OCI-LY7 (cell line): ENCODE measurements at regions not wholly inside any gene's neighbourhood (a gene's known extent, or its start where the extent isn't known, plus 50 kb on each side); places are given as distances from the start of the nearest gene placed in this dataset.

Experiments
- BruUV-seq: library from RNA; stranded (reverse); fragments of 400-500 nt; replicated peaks from 2 replicates; lab custom pipeline; 2021; lab: Mats Ljungman, UMichigan
- CTCF ChIA-PET: fragments of 300-600 bp; sonication (Branson Sonifier 250); formaldehyde crosslinking; loops from one replicate; lab custom pipeline; 2022; ENCODE audit warnings: antibody characterized with exemption; ENCODE audit not compliant: unreplicated experiment; lab: Charles Lee
- POLR2A ChIA-PET: fragments of 300-600 bp; sonication (Branson Sonifier 250); formaldehyde crosslinking; loops from one replicate; lab custom pipeline; 2022; ENCODE audit warnings: antibody characterized with exemption; lab: Charles Lee
- DNase-seq: peaks from one replicate; pipeline ENCODE4 v3.0.0-alpha.2; 2015; ENCODE audit warnings: low spot score
- H2AFZ ChIP-seq: fragments of 200-600 bp; sonication (generic), shearing (Covaris generic); 2 replicates; pipeline ENCODE4 v1.6.1; 2014; ENCODE audit warnings: mild to moderate bottlenecking, antibody characterized with exemption, low read length, moderate library complexity
- H3K27ac ChIP-seq: fragments of 200-600 bp; sonication (generic); 2 replicates; pipeline ENCODE4 v1.5.1; 2014; ENCODE audit warnings: mixed run types, low read depth, mild to moderate bottlenecking, moderate library complexity, low read length, inconsistent platforms; ENCODE audit not compliant: poor library complexity, severe bottlenecking
- H3K36me3 ChIP-seq: fragments of 200-600 bp; sonication (generic); 2 replicates; pipeline ENCODE4 v1.6.1; 2014; ENCODE audit warnings: mild to moderate bottlenecking, antibody characterized with exemption, low read length, moderate library complexity, mixed read lengths; ENCODE audit not compliant: insufficient read depth
- H3K4me1 ChIP-seq: fragments of 200-600 bp; sonication (generic); 2 replicates; pipeline ENCODE4 v1.5.1; 2014; ENCODE audit warnings: mild to moderate bottlenecking, low read length; ENCODE audit not compliant: insufficient read depth, poor library complexity, severe bottlenecking
- H3K4me2 ChIP-seq: fragments of 200-600 bp; sonication (generic); 2 replicates; pipeline ENCODE4 v1.6.1; 2014; ENCODE audit warnings: mild to moderate bottlenecking, low read length
- H3K4me3 ChIP-seq: fragments of 200-600 bp; sonication (generic); 2 replicates; pipeline ENCODE4 v1.5.1; 2014; ENCODE audit warnings: mild to moderate bottlenecking, low read depth, low read length; ENCODE audit not compliant: poor library complexity, severe bottlenecking
- H3K79me2 ChIP-seq: fragments of 200-600 bp; sonication (generic); 2 replicates; pipeline ENCODE4 v1.6.1; 2016; ENCODE audit warnings: low read depth, mild to moderate bottlenecking, low read length, moderate library complexity, mixed read lengths; ENCODE audit not compliant: insufficient read depth
- H3K9me2 ChIP-seq: fragments of 200-600 bp; sonication (generic); 2 replicates; pipeline ENCODE4 v1.6.1; 2016; ENCODE audit warnings: mild to moderate bottlenecking, low read length, mixed read lengths; ENCODE audit not compliant: insufficient read depth
- H3K9me3 ChIP-seq: fragments of 200-600 bp; sonication (generic); 2 replicates; pipeline ENCODE4 v1.6.1; 2014; ENCODE audit warnings: mild to moderate bottlenecking, mixed run types, low read length, mixed read lengths
- H4K20me1 ChIP-seq: fragments of 200-600 bp; sonication (generic); 2 replicates; pipeline ENCODE4 v1.6.1; 2014; ENCODE audit warnings: mild to moderate bottlenecking, antibody characterized with exemption, low read length, moderate library complexity, mixed read lengths; ENCODE audit not compliant: insufficient read depth
- CTCF ChIP-seq: fragments of 200-600 bp; sonication (generic); conservative IDR thresholded peaks from 2 replicates; pipeline ENCODE4 v1.5.1; 2014; ENCODE audit warnings: mild to moderate bottlenecking, antibody characterized with exemption, low read length, moderate library complexity, mixed read lengths
- EZH2phosphoT487 ChIP-seq: fragments of 200-600 bp; sonication (generic); IDR thresholded peaks from 2 replicates; pipeline ENCODE4 v1.6.1; 2018; ENCODE audit warnings: low read depth, borderline replicate concordance, mild to moderate bottlenecking, mixed run types, antibody characterized with exemption, low read length, moderate library complexity, mixed read lengths
- intact Hi-C: fragments of 100-400 bp; cut with micrococcal nuclease; formaldehyde crosslinking; loops from one replicate; pipeline ENCODE4 v1.10.0; 2022; ENCODE audit not compliant: unreplicated experiment

GRCh38 chr14:100664231-100664630 lies 62.5 kb upstream of the DLK1 start:
- Histone ChIP-seq H3K36me3 (no peaks in the 10 kb centered on the region), H3K4me3 (no peak overlapping the region), H2AFZ (no peak overlapping the region), H3K4me2 (no peak overlapping the region), H3K9me2 (no peaks in the 10 kb centered on the region), H4K20me1 (no peaks in the 10 kb centered on the region), H3K9me3 (no peaks in the 10 kb centered on the region), H3K79me2 (no peaks in the 10 kb centered on the region), H3K27ac (no peak overlapping the region), H3K4me1 (no peaks in the 10 kb centered on the region)
- CTCF ChIA-PET = no interaction called here
- POLR2A ChIA-PET = no interaction called here
- no TSS peak for BruUV-seq
- no peak for TF ChIP-seq CTCF
- DNase-seq = no peak
- intact Hi-C loops = no loop called here

- no TSS peak for BruUV-seq
- Histone ChIP-seq H2AFZ (no peak overlapping the region), H3K4me3 (no peak overlapping the region), H3K4me2 (no peak overlapping the region), H3K36me3 (no peaks in the 10 kb centered on the region), H3K27ac (no peak overlapping the region), H3K9me3 (no peaks in the 10 kb centered on the region), H4K20me1 (no peaks in the 10 kb centered on the region), H3K9me2 (no peaks in the 10 kb centered on the region), H3K4me1 (no peaks in the 10 kb centered on the region), H3K79me2 (no peaks in the 10 kb centered on the region)
- POLR2A ChIA-PET = no interaction called here
- intact Hi-C loops = no loop called here
- no peak for DNase-seq
- TF ChIP-seq EZH2phosphoT487 (no peak), CTCF (no peak)
- CTCF ChIA-PET = no interaction called here
Measured at GRCh38 chr14:100664841-100665510, 61.7 kb upstream of the DLK1 start.

GRCh38 chr14:100665511-100666032 lies 61.1 kb upstream of the DLK1 start:
- H3K36me3 ChIP-seq = no peaks in the 10 kb centered on the region
- TF ChIP-seq CTCF (no peak), EZH2phosphoT487 (no peak)
- no peak overlapping the region for H3K4me2 ChIP-seq
- no peaks in the 10 kb centered on the region for H3K9me3 ChIP-seq
- no peak overlapping the region for H2AFZ ChIP-seq
- H3K4me3 ChIP-seq = no peak overlapping the region
- H3K9me2 ChIP-seq = no peaks in the 10 kb centered on the region
- H3K79me2 ChIP-seq = no peaks in the 10 kb centered on the region
- ChIA-PET POLR2A (no interaction called here), CTCF (no interaction called here)
- DNase-seq = no peak
- no TSS peak for BruUV-seq
- H3K4me1 ChIP-seq = no peaks in the 10 kb centered on the region
- H3K27ac ChIP-seq = no peak overlapping the region
- no peaks in the 10 kb centered on the region for H4K20me1 ChIP-seq
- intact Hi-C loops = no loop called here
